Stimulated activated CD4-positive, alpha-beta T cell treated with anti-CD3 and anti-CD28 coated beads, Interleukin-1b, Interleukin-23, amount 100 ng/mL, for 48 hours (primary cell): ENCODE measurements at regions not wholly inside any gene's neighbourhood (a gene's known extent, or its start where the extent isn't known, plus 50 kb on each side); places are given as distances from the start of the nearest gene placed in this dataset.

ENCODE experiments used
- DNase-seq: peaks from one replicate; pipeline ENCODE4 v3.0.0-alpha.2; 2020

DNA sequence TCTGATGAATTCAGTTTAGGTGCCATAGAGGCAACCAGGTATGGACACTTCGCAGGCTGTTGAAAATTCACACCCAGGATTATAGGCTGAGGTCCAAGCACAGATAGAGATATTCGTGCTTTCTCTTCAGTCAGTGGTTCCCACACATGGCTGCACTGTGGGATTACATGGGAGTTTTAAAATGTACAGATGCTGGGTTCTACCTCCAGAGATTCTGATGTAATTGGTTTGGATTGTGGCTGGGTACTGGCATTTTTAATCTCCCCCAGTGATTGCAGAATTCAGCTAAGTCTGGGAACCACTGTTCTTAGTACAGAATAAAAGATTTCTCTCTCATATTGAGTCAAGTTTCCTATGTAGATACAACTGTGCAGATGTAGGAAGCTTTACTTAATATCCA, 91.6 kb downstream of the FOXB1 start:
- DNase-seq, result no peak

DNA sequence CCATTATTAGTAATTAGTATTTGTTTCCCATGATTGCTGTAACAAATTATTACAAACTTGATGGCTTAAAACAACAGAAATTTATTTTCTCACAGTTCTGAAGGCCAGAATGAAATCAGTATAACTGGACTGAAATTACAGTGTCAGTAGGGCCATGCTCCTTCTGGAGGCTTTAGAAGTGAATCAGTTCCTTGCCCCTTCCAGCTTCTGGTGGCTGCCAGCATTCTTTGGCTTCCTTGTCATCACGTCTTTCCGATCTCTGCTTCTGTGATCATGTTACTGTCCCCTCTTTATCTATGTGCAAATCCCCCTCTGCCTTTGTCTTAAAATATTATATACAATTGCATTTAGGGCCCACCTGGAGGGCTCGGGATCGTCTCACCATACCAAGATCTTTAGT, 92.0 kb downstream of the FOXB1 start:
- no peak for DNase-seq

DNA sequence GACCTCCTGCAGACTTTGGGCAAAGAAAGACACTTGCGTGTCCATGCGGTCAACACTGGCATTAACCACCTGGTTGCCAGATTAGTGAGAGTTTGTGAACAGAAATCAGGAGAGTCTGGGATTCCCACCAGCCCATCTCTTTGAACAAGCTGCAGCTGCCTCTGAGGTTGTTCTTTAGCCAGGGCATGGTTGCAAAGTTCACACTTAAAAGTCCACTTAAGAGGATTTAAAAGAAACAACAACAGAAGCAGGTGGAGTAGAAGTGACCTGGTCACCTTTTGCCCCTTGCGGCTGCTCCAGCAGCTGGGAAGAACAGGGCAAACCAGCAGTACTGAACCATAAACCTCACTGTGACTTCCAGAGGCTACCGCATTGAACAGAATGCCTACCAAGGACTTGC, 97.3 kb downstream of the FOXB1 start:
- no peak for DNase-seq

- no peak for DNase-seq
Measured at GRCh38 chr15:60102748-60103147, 98.6 kb downstream of the FOXB1 start.

GRCh38 chr15:60110909-60111308, 106.8 kb downstream of the FOXB1 start:
- DNase-seq, result no peak

DNA sequence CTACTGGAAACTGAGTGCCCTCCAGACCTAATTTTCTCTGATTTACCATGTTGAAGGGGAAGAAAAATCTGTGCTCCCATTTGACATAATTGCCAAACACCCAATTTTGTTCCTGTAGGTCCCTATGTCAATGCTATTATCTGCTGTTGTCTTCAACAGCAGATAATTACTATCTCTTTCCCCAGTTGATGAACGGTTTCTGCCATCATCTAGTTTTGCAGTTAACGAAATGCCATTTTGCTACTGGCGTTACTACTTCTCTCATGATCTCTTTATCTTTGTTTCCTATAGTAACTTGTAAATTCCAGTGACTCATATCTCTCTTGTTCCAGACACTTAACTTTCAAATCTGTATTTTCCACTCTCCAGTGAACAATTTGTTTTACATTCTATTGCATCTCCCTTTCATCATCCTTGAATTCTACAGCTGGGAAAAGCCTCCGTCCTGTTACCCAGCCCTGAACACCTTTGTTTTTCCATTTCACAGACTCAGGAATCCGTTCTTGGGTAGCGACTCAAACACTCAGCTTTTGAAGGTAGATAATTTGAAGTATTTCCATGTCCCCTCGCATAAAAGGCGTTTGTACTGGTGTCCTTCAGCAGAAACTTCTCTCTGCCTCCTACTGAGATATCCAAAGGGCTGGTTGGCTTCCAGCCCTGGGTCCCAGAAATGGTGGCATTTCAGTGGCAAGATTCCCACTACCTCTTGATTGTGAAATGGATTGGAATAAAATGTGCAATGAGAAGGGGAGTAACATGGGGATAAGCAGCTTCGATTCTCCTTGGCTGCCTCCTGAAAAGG, 111.7 kb downstream of the FOXB1 start:
- DNase-seq, result no peak

DNA sequence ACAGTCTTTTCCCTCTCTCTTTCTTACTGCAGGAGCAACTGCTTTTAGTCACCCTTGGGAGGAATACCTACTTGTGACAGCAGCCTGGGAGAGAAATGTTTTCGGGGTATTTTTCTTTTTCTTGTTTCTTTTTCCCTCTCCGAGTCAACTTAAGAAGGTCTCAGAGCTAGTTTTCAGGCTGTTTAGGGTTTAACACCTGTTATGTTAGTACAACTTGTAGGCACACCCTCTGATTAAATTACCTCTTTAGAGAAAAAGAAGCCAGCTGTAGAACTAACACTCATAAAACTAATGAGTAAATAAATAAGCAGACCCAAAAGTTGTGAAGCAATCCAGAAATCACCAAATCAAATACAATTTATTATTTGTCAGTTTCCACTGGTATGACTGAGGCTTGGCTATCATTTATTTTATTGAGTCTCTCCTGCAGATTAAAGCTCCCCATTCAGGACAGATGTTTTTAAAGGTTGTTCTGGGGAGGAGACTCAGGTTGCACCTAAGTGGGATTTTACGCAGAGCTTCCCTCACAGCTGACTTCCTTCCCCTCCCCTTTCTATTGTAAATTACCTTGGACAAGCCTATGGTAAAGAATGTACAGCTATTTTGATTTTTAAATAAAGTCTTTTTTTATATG, 112.5 kb downstream of the FOXB1 start:
- no peak for DNase-seq

GRCh38 chr15:60118146-60118545, 114.0 kb downstream of the FOXB1 start:
- no peak for DNase-seq

- no peak for DNase-seq
Measured at GRCh38 chr15:60118626-60119025, 114.5 kb downstream of the FOXB1 start.

DNA sequence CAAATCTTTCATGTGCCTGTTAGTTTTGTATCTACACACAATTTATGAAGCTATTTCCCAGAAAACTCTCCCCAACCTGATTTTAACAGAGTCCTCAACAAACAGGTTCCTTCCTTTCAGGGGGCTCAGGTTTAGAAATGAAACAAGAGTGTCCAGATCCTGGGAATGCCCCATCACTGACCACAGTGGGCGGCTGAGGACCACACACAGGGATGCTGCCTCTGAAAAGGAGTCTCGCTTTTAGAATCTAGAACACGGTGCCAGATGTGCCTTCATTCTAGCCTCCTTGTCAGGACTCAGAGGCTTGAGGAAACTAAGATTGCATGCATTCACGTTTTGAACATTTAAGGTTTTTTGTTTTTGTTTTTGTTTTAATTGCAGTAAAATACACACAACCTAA, 115.0 kb downstream of the FOXB1 start:
- no peak for DNase-seq

- no peak for DNase-seq
Measured at GRCh38 chr15:60120100-60120499, 116.0 kb downstream of the FOXB1 start.

- DNase-seq, result peak; percentile 69
Measured at GRCh38 chr15:60121845-60122244, 117.7 kb downstream of the FOXB1 start.

GRCh38 chr15:60122691-60123090, 118.6 kb downstream of the FOXB1 start:
- no peak for DNase-seq

- no peak for DNase-seq
Measured at GRCh38 chr15:60124460-60125070, 120.5 kb downstream of the FOXB1 start.

DNA sequence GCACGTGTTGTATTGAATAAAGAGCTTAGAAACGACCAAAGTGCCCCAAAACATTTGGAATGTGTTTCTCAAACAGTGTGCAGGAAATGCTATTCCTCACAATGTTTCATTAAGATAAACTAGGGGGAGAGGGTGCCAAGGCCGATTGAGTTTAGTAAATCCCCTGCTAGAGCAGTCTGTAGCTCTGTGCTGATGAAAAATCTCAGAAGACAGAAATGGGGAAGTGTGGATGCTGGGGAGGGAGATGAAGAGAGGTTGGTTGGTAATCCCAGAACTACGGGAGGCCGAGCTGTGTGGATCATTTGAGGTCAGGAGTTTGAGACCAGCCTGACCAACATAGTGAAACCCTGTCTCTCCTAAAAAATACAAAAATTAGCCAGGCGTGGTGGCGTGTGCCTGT, 121.2 kb downstream of the FOXB1 start:
- DNase-seq, result no peak

- no peak for DNase-seq
Measured at GRCh38 chr15:60126200-60126599, 122.1 kb downstream of the FOXB1 start.

GRCh38 chr15:60126661-60127060, 122.5 kb downstream of the FOXB1 start:
- no peak for DNase-seq

DNA sequence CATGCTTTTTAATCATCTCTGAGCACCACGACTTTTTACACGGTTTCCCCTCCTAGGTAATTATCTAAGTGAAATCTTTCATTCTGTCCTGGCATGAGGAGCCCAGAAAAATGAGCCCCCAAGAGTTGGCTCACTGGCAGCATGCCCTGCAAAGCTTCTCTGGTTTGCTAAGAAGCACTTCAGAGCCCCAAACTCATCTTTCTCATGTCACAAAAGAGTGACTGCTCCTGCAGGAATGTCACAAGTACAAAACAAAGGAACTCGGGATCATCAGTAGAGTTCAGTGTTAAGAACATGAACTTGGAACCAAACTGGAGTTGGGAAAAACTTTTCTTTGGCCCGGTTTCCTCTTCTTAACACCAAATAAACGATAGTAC, 123.9 kb downstream of the FOXB1 start:
- no peak for DNase-seq

- DNase-seq, result no peak
Measured at GRCh38 chr15:60128710-60129109, 124.6 kb downstream of the FOXB1 start.

GRCh38 chr15:60130398-60130797, 126.3 kb downstream of the FOXB1 start:
- DNase-seq, result no peak

DNA sequence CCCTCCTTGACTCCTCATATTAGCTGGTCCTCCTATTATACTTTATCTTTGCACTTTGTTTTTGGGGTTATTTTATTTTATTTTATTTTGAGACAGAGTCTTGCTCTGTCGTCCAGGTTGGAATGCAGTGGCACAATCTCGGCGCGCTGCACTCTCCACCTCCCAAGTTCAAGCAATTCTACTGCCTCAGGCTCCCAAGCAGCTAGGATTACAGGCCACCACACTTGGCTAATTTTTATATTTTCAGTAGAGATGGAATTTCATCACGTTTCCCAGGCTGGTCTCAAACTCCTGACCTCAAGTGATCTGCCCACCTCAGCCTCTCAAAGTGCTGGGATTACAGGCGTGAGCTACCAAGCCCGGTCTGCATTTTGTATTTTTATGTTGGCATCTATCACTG, 126.7 kb downstream of the FOXB1 start:
- DNase-seq, result no peak

DNA sequence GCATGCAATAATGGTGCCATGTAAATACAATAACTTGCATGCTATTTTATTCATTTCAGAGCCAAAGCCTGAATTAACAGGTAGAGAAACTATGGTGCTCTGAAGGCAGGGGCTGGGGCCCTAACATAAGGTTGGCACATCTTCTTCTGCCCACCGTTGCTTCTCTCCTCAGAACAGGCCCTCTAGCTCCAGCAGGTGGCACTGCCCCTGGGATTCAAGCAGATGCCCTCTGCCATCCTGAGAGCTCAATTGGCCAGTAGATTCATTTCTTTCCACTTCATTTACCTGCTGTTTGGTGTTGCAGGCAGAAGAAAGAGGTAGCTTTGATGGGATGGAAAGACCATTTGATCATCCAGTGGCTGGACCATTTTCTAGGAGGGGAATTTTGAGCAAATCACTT, 130.5 kb downstream of the FOXB1 start:
- DNase-seq, result no peak

DNA sequence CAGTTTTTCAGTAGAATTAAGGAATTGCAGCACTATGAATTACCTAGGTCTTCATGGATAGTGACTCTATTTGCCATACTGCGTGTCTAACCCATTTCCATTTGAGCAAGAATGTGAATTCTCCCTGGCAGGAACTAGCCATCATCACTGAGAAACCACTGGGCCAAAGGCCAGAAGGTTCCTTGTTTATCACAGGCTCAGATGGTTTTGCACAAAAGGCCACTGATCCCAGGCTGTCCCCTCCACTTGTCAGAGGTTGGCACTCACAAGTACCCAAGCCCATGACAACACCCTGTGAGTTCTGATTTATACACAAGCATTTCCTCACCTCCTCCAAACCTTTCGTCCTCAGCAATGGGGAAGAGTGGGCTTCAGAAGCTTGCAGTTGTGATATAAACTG, 131.8 kb downstream of the FOXB1 start:
- DNase-seq, result no peak

DNA sequence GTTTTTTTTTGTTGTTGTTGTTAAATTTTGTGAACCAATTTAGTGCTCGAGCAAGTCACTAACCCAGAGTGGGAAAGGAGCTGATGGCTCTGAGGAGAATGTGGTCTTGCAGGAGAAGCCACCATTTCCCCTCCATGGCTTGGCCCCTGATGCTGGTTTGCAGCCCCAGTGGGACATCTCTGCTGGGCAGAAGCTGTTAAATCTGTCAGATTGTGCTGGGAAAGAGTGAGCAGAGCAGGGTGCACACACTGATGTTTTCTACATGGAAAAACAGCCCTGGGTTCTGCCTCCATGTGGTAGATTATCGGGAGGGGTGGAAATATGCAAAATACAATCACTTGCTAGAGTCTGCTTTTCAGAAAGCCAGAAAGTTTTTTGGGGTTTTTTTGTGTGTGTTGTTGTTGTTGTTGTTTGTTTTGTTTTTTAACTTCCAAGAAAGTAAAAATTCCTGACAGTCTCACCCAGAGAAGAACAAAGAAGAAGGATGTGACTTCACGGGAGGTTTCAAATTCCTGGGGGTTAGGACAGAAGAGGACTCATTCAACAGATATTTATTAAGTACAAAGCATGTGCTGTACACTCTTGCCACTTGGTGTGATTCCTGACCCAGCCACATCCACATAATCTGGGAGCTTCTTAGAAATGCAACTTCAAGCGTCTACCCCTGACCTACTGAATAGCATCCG, 133.7 kb downstream of the FOXB1 start:
- no peak for DNase-seq
